ENCODE measurements at regions not wholly inside any gene's neighbourhood (a gene's known extent, or its start where the extent isn't known, plus 50 kb on each side); places are given as distances from the start of the nearest gene placed in this dataset.

GRCh38 chr21:29462479-29462878 is 163.8 kb downstream of the BACH1 start:
- no peak for DNase-seq
- Histone ChIP-seq H3K27me3 (ENCODE audit: insufficient read depth, low read depth, severe bottlenecking) (no peaks in the 10 kb centered on the region), H3K36me3 (no peaks in the 10 kb centered on the region; the same call in 1 of the 2 replicates), H3K27ac (no peak overlapping the region), H3K4me3 (ENCODE audit: low read depth, low read length) (no peak overlapping the region), H3K9me3 (ENCODE audit: severe bottlenecking) (no peaks in the 10 kb centered on the region)
- TF ChIP-seq CTCF (IDR thresholded peaks at IDR 0.05; ENCODE audit: low read depth, low read length): no peak

GRCh38 chr21:29465546-29465945 is 166.8 kb downstream of the BACH1 start:
- Histone ChIP-seq H3K4me3 (ENCODE audit: low read depth, low read length) (no peak overlapping the region), H3K27ac (no peak overlapping the region), H3K36me3 (no peaks in the 10 kb centered on the region; the same call in 1 of the 2 replicates), H3K27me3 (ENCODE audit: insufficient read depth, low read depth, severe bottlenecking) (no peaks in the 10 kb centered on the region), H3K9me3 (ENCODE audit: severe bottlenecking) (no peaks in the 10 kb centered on the region)
- no peak for DNase-seq
- no peak for TF ChIP-seq CTCF (IDR thresholded peaks at IDR 0.05; ENCODE audit: low read depth, low read length)

- H3K4me3 ChIP-seq (ENCODE audit: low read depth, low read length): no peak overlapping the region
- H3K9me3 ChIP-seq (ENCODE audit: severe bottlenecking): no peaks in the 10 kb centered on the region
- H3K27ac ChIP-seq: no peak overlapping the region
- no peak for TF ChIP-seq CTCF (IDR thresholded peaks at IDR 0.05; ENCODE audit: low read depth, low read length)
- DNase-seq: no peak
- H3K27me3 ChIP-seq (ENCODE audit: insufficient read depth, low read depth, severe bottlenecking): no peaks in the 10 kb centered on the region
- H3K36me3 ChIP-seq: no peaks in the 10 kb centered on the region; the same call in 1 of the 2 replicates
Measured at GRCh38 chr21:29466532-29466931, 167.8 kb downstream of the BACH1 start.

GRCh38 chr21:29470397-29470796 is 171.7 kb downstream of the BACH1 start:
- TF ChIP-seq CTCF (IDR thresholded peaks at IDR 0.05; ENCODE audit: low read depth, low read length): no peak
- Histone ChIP-seq H3K27ac (no peak overlapping the region), H3K4me3 (ENCODE audit: low read depth, low read length) (no peak overlapping the region), H3K27me3 (ENCODE audit: insufficient read depth, low read depth, severe bottlenecking) (no peaks in the 10 kb centered on the region), H3K36me3 (no peaks in the 10 kb centered on the region; the same call in 1 of the 2 replicates), H3K9me3 (ENCODE audit: severe bottlenecking) (peaks cover 4% of the 10 kb centered on the region)
- no peak for DNase-seq

- Histone ChIP-seq H3K36me3 (no peaks in the 10 kb centered on the region), H3K27me3 (ENCODE audit: insufficient read depth, low read depth, severe bottlenecking) (no peaks in the 10 kb centered on the region), H3K9me3 (ENCODE audit: severe bottlenecking) (peaks cover 5% of the 10 kb centered on the region), H3K27ac (no peak overlapping the region), H3K4me3 (ENCODE audit: low read depth, low read length) (no peak overlapping the region)
- TF ChIP-seq CTCF (IDR thresholded peaks at IDR 0.05; ENCODE audit: low read depth, low read length): no peak
- DNase-seq: no peak
Measured at GRCh38 chr21:29473808-29474207, 175.1 kb downstream of the BACH1 start.

GRCh38 chr21:29475329-29475728 is 176.6 kb downstream of the BACH1 start:
- no peak overlapping the region for H3K4me3 ChIP-seq (ENCODE audit: low read depth, low read length)
- H3K9me3 ChIP-seq (ENCODE audit: severe bottlenecking): peaks cover 5% of the 10 kb centered on the region
- DNase-seq: no peak
- no peaks in the 10 kb centered on the region for H3K27me3 ChIP-seq (ENCODE audit: insufficient read depth, low read depth, severe bottlenecking)
- H3K36me3 ChIP-seq: no peaks in the 10 kb centered on the region
- no peak overlapping the region for H3K27ac ChIP-seq
- no peak for TF ChIP-seq CTCF (IDR thresholded peaks at IDR 0.05; ENCODE audit: low read depth, low read length)

All from WERI-Rb-1 (cell line).